Dermis microvascular lymphatic vessel endothelial cell (primary cell): ENCODE measurements at regions not wholly inside any gene's neighbourhood (a gene's known extent, or its start where the extent isn't known, plus 50 kb on each side); places are given as distances from the start of the nearest gene placed in this dataset.
"Not testable (repeated sequence)": the region's sequence is repeated elsewhere in the genome, so short reads cannot be mapped to it uniquely, and the experiment has no call there.

Source experiments
- DNase-seq, 2 donors: peaks; one replicate each; pipeline versions ENCODE4 v3.0.0 to v3.0.0-alpha.2; 2010; ENCODE audit warnings: low read depth in 2 of 2

DNA sequence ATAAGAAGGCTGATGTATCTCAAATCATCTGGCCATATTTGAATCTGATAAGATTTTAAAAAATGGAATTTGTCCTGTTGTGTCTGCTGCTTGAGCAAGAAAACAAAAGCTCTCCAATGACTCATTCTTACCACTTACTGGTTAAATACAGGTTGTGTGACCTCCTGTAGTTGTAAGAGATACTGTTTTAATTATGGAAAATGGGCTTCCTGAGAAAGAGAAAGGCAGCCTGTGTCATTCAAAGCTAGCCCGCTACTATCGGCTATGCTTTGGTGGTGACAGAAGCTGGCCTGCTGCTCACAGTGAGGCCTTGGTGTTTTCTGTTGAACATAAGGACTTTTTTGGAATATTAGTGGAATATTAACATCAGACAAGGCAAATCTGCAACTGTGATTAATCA, 1722.1 kb upstream of the PCDH10 start:
- no peak for DNase-seq

GRCh38 chr4:131430302-131430701, 1718.8 kb upstream of the PCDH10 start:
- DNase-seq = no peak

GRCh38 chr4:131441004-131441688, 1707.9 kb upstream of the PCDH10 start:
- DNase-seq = no peak

DNA sequence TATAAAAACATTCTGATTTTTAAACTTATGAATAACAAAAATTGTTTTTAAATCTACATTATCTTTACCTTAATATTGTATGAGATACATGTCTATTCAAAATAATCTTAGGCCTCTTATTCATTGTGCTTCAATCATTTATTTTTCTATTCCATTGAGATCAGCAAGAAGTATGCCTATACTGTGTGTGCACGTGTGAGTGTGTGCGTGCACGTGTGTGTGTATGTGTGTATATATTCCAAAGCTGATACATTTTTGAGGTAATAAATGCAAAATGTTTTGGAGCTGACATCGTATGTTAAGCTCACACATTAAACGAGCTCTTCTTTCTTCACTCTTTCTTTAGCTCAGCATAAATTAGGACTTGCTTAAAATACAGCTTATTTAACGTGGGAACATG, 1701.2 kb upstream of the PCDH10 start:
- no peak for DNase-seq

GRCh38 chr4:131450572-131451209, 1698.4 kb upstream of the PCDH10 start:
- no peak for DNase-seq

GRCh38 chr4:131459430-131460101, 1689.5 kb upstream of the PCDH10 start:
- no peak for DNase-seq

DNA sequence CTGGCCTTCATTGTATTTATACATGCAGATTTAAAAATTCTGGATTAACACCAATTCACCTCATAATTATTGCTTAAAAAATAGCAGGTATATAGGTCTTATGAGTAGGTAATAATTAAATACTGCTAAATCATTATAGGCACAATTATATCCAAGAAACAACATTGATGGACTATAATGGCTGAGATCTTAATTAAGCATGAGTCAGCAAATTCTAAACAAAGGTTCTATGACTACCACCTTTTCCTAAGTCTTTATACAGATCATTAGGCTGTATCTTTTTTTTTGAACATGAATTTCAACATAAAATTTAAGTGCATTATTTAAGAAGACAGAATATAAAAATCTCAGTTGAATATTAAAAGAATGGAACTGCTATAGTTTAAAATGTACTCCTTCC, 1678.7 kb upstream of the PCDH10 start:
- no peak for DNase-seq

DNA sequence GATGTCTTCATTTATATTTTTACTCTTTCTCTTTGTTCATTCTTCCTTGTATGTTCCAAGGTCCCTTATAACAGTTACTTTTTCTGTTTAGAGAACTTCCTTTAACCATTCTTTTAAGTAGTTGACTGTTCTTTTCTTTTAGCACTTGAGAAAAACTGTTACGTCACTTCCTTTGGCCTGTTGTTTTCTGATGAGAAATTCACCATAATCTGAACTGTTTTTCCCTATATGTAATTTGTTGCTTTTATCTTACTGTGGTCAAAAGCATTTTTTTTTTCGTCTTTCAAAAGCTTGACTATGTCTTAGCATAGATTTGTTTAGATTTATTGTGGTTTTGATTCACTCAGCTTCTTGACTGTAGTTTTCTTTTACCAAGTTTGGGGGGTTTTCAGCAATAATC, 1660.3 kb upstream of the PCDH10 start:
- DNase-seq = no peak

DNA sequence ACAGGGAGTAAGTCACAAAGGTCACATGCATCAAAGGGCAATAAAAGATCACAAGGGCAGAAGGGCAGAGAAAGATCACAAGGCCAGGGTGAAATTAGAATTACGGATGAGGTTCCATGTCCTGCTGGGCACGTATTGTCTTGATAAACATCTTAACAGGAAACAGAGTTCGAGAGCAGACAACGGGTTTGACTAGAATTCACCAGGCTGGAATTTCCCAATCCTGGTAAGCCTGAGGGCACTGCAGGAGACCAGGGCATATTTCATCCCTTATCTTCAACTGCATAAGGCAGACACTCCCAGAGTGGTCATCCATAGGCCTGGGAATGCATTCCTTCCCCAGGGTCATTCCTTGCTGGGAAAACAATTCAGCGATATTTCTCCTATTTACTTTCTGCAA, 1652.9 kb upstream of the PCDH10 start:
- not testable (repeated sequence) for DNase-seq

GRCh38 chr4:131499141-131499873, 1649.8 kb upstream of the PCDH10 start:
- DNase-seq = no peak

DNA sequence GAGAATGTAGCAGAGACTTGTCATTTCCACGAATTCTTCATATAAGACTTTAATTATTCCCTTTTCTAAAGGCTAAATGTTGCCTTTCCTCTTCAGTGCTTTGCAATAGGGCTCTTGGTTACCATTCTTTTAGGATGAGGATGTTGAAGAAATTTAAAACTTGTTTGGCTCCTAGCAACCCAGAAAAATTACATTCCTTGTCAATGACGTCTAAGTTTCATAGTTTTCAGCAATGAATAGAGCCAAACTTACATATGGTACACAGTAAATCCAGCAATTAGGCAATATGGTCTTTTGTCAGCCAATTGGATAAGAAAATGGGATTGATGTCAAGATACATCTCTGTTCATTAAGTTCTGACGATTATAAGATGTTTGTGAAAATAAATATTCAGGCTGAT, 1639.6 kb upstream of the PCDH10 start:
- DNase-seq = no peak

- DNase-seq = no peak
Measured at GRCh38 chr4:131526686-131527085, 1622.4 kb upstream of the PCDH10 start.

GRCh38 chr4:131531087-131531486, 1618.0 kb upstream of the PCDH10 start:
- DNase-seq = no peak

DNA sequence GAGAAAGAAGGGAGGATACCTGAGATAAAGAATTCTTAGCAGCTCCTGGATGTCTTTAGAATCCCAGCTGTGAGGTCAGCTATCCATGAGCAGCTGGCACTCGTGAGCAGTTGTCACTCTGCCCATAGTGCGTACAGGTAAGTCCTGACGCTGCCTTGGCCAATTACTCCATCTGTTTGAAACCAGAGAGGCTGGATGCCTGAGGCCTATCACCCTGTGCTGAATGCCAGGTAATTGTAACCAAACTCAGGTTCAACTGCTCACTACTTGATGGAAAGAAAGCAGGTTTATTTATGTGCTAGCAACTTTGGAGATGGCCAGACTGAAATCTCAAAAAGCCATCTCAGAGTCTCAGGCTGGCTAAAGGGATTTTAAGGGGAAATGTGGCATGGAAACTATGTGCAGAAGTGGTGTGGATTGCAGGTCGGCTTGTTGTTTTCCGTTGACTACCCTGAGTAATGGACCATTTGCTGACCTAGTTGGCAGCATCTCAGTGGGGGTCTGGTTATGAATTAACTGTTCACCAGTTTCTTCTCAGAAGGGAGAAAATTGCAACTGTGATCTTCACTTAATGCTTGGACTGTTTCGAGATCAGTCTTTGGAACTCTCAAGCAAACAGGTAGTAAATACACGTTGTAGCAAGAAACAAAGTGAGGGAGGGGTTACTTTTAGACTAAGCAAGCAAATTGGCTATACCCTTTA, 1614.0 kb upstream of the PCDH10 start:
- no peak for DNase-seq

DNA sequence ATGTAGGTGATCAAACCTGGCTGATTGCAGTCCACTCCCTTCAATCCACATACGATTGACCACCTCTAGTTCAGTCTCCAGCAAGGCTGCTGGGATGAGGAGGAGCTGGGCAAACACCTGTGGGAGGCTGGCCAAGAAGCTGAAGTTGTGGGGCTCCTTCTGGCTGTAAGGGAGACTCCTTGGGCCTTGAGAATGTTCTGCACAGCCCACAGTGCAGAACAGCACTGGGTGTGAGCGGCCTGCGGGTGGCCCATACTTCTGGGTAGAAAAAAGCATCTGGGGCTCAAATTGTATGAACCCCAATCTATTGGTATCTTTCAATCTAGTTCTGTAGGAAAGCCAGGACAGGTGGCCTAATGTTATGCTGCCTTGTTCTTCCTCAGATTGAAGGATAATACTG, 1608.8 kb upstream of the PCDH10 start:
- DNase-seq = no peak

DNA sequence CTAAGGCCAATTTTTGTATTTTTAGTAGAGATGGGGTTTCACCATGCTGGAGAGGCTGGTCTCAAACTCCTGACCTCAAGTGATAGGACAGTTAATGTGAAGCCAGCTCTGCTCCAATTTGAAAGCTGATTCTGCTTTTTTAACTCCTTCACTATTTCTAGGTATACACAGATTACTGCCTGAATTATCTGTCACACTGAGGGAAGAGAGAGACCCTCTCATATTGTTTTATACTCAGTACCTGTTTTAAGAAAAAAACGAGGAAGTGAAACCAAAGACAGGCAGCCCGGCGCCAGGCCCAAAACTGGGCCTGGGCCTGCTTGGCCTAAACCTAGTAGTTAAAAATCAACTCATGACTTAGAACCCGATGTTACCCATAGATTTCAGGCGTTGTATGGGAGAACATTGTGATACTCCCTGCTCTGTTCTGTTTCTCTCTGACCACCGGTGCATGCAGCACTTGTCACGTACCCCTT, 1601.5 kb upstream of the PCDH10 start:
- no peak for DNase-seq

GRCh38 chr4:131551306-131551705, 1597.8 kb upstream of the PCDH10 start:
- DNase-seq = no peak

DNA sequence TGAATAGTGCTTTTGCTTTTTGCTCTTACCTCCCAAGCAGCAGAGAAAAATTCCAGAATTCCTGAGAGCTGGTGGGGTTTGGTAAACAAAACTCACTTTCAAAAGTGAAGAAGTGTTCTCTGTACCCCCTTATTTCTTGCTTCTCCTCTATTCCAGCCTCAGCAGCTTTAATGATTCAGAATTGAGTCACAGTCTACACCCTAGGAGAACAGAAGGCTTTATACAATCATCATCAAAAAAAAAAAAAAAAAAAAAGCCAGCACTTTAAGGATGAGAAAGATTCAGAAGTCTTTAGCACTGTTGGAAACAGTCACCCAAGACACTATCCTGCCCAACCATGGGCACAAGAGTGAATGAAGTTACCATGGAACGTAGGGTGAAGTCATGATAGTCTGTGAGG, 1583.1 kb upstream of the PCDH10 start:
- no peak for DNase-seq

- no peak for DNase-seq
Measured at GRCh38 chr4:131584587-131584986, 1564.5 kb upstream of the PCDH10 start.

- DNase-seq = no peak
Measured at GRCh38 chr4:131595140-131595539, 1554.0 kb upstream of the PCDH10 start.

DNA sequence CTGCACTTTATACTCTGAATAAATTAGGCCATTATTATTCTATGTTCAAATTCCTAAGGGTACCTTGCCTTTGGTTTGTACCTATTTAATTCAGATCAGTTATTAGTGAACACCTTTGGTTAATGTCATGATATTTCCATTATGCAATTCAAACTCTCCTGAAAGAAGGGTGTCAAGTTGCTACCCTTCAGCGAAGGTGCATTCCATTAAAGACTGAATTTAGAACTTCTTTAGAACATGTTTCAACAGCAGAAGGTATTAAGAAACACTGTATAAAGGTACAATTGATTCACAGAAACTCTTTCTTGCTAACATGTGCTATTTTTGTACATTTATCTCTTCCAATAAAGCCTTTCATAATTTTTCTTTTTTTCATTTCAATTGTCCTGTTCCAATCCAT, 1545.4 kb upstream of the PCDH10 start:
- DNase-seq = no peak

GRCh38 chr4:131609039-131609438, 1540.1 kb upstream of the PCDH10 start:
- DNase-seq = no peak
